ENCODE measurements at regions not wholly inside any gene's neighbourhood (a gene's known extent, or its start where the extent isn't known, plus 50 kb on each side); places are given as distances from the start of the nearest gene placed in this dataset.

- TF ChIP-seq CTCF (IDR thresholded peaks at IDR 0.05): no peak
- TF ChIP-seq POLR2A (IDR thresholded peaks at IDR 0.05): no peak
- Histone ChIP-seq H3K27ac (no peak overlapping the region), H3K4me3 (no peak overlapping the region), H3K4me1 (peaks cover 4 to 29% (median 6%) of the 10 kb centered on the region in 3 donors), H3K9me3 (peaks cover 0 to 4% (median 0%) of the 10 kb centered on the region in 3 donors), H3K27me3 (no peaks in the 10 kb centered on the region), H3K36me3 (no peaks in the 10 kb centered on the region)
- WGBS, 2 donors: 72 to 77% methylated on average over 4 of the region's 4 CpGs
- DNase-seq: no peak
- intact Hi-C loops (cut with DNase I): no loop called here
Observed at GRCh38 chr3:152970851-152971250, 135.9 kb downstream of the P2RY1 start.

- Histone ChIP-seq H3K9me3 (no peaks in the 10 kb centered on the region), H3K4me1 (peaks cover 4 to 29% (median 6%) of the 10 kb centered on the region in 3 donors), H3K27me3 (no peaks in the 10 kb centered on the region), H3K4me3 (no peak overlapping the region), H3K36me3 (no peaks in the 10 kb centered on the region), H3K27ac (no peak overlapping the region)
- DNase-seq: no peak
- intact Hi-C loops (cut with DNase I): no loop called here
- TF ChIP-seq CTCF (IDR thresholded peaks at IDR 0.05): no peak
- no peak for TF ChIP-seq POLR2A (IDR thresholded peaks at IDR 0.05)
- WGBS, 2 donors: 81 to 91% methylated on average over 4 of the region's 4 CpGs
Observed at GRCh38 chr3:152971880-152972279, 136.9 kb downstream of the P2RY1 start.

DNA sequence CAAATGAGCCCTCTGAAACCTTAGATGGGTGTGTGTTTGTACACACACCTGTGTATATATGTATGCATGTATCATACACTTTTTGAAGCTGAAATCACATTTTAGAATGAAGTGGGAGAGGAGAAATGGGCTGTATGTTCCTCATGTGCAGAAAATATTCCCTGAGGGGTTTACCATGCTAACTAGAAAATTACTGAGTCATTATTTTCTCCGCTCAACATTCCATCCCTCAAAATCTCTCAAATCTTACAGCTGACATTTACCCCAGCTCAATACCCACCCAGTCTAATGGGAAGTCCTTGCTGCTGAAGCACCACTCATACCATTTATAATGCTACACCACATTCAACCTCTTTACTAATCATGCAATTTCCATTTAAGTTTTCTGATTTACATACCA is 138.6 kb downstream of the P2RY1 start:
- no peak for DNase-seq
- 37 to 76% methylated on average over 1 of the region's 1 CpG for WGBS, 2 donors
- H3K4me1 ChIP-seq: peaks cover 3 to 22% (median 6%) of the 10 kb centered on the region in 3 donors

GRCh38 chr3:152976239-152976638 is 141.3 kb downstream of the P2RY1 start:
- Histone ChIP-seq H3K36me3 (no peaks in the 10 kb centered on the region), H3K4me3 (no peak overlapping the region), H3K27ac (no peak overlapping the region), H3K9me3 (no peaks in the 10 kb centered on the region), H3K27me3 (no peaks in the 10 kb centered on the region), H3K4me1 (no peaks in the 10 kb centered on the region)
- no peak for DNase-seq
- TF ChIP-seq POLR2A (IDR thresholded peaks at IDR 0.05) (no peak), CTCF (IDR thresholded peaks at IDR 0.05) (no peak)
- WGBS, 2 donors: 55 to 68% methylated on average over 2 of the region's 2 CpGs
- intact Hi-C loops (cut with DNase I): no loop called here

More for the DNA sequence above, 138.6 kb downstream of the P2RY1 start:
- Histone ChIP-seq H3K9me3 (no peaks in the 10 kb centered on the region), H3K4me3 (no peak overlapping the region), H3K27ac (no peak overlapping the region), H3K36me3 (no peaks in the 10 kb centered on the region), H3K27me3 (no peaks in the 10 kb centered on the region)
- intact Hi-C loops (cut with DNase I): no loop called here
- TF ChIP-seq CTCF (IDR thresholded peaks at IDR 0.05) (no peak), POLR2A (IDR thresholded peaks at IDR 0.05) (no peak)

DNA sequence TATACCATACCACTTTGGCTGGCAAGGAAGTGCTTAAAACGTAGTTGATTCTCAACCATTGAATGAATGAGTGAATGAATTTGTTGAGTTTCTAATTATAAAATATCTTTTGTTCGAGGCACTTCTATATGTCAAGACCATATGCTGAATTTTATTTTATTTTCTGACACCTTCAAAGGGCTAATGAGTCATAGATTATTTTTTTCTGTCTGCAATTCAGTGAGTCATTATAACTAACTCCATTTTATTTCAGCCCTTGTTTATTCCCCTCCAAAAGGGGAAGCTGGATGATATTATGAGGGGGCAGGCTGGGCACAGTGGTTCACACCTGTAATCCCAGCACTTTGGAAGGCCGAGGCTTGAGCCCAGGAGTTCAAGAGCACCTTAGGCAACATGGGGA is 142.4 kb downstream of the P2RY1 start:
- Histone ChIP-seq H3K4me1 (no peaks in the 10 kb centered on the region), H3K27me3 (no peaks in the 10 kb centered on the region), H3K9me3 (no peaks in the 10 kb centered on the region), H3K36me3 (no peaks in the 10 kb centered on the region), H3K27ac (no peak overlapping the region), H3K4me3 (no peak overlapping the region)
- TF ChIP-seq POLR2A (IDR thresholded peaks at IDR 0.05) (no peak), CTCF (IDR thresholded peaks at IDR 0.05) (no peak)
- intact Hi-C loops (cut with DNase I): no loop called here
- WGBS, 2 donors: 19 to 39% methylated on average over 3 of the region's 3 CpGs
- no peak for DNase-seq
